Right renal pelvis (tissue), 4 donors: ENCODE measurements at regions not wholly inside any gene's neighbourhood (a gene's known extent, or its start where the extent isn't known, plus 50 kb on each side); places are given as distances from the start of the nearest gene placed in this dataset.

Experiments used
- DNase-seq, 4 donors: peaks; one replicate each; pipeline ENCODE4 v3.0.0-alpha.2; 2013; ENCODE audit warnings: low read depth in 4 of 4, low spot score in 3 of 4, missing footprints in 1 of 4

DNA sequence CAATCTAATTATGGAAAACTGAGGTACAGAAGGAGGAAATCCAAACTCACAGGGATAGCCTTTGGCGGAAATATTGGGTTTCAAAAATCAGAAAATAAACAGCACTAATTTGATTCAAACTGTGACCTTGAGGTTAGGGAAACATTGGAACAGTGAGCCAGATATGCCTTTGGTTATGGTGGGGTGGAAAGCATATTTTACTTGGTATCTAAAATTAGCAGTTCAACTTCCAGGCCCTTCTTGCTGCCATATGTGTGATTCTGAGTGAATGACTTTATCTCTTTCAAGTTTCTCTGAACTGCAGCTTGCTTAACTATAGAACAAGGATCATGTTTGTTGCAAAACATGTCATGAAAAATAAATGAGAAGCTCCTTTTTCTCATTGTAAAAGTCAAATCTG lies 240.9 kb upstream of the VEGFC start:
- DNase-seq: no peak

DNA sequence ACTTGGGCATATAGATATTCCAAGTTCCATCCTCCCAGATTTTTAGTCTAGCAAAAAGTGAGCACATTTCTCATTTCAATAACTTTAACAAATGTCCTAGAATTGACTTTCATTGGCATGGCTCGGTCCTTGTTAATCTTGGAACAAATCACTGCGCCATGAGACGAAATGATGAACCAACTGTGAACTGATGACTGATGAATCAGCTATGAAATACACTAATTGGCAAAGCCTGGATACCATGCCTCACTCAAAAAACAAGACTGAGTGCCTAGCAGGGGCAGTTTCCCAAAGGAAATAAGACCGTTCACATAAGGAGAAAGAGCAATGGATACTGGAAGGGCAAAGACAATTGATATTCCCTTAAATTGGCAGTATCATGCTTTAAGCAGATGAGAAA lies 248.6 kb upstream of the VEGFC start:
- DNase-seq: no peak

DNA sequence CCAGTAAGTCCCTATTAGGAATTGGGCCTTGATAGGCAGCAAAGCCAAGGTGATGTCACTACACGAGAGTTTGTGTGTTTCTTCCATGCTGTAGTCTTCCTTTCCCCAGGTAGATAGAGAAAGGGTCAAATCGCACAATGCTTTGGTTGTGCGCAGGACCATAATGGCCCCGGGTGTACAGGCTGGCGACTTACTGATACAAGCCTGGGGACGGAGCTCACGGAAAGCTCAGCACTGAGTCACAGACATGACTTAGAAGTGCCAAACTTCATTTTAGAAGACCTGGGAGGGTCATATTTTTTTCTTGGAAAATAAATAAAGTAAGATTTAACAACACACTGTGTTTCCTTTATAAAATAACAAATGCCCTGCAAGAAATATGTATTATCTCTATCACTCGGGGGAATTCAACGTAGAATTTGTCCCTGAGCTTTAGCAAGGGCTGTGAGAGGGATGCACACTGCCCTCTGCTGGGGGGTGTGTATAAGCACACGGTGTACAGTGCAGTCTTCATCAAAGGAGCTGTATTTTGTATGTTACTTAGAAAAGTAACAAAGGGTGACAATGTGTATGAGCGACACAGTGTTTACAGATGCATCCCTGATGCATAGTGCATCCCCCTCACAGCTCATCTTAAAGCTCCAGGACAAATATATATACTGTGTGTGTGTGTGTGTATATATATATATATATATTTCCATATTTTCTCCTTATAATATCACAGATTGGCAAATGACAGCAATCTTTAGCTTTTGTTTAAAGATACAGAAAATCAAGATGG lies 254.5 kb upstream of the VEGFC start:
- peak; percentile 28 to 55 (median 42) for DNase-seq

DNA sequence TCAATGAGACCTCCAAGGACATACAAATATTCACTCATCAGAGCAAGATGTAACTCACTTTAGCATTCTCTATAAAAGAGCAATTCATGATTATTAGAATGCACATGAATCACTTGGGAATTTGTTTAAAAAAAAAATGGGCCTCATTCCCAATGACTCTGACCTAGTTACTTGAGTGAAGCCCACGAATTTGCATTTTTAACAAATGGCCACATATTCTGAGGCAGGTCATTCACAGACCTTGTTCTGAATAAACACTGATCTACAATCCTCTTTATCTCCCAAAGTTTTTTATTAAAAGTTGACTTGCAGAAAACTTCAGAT lies 255.1 kb upstream of the VEGFC start:
- no peak for DNase-seq

DNA sequence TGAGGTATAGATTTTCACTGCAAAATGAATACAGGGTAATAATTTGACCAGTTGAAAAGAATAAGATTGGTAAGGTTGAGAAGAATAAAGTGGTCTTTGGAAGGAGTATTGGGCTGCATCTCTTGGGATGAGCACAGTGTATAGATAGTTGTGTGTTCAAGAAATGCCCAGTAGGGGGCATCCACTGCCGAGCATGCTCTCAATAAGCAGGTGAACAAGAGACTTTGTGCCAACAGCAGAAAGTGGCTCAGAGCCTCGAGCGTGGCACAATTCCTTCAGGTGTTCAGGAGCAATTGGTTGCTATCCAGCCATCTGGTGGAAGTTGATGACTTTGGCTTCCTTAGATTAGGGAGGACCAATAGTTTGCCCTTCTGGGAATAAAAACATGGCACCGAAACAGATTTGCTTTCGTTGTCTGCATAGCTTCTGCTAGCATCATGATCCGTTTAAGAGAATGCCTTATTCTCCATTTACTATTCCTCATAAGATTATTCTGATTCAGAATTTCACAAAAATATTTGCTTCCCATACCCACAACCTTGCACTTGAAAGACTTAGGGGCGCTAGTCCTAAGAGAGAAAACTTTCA lies 258.1 kb upstream of the NEIL3 start:
- no peak for DNase-seq

DNA sequence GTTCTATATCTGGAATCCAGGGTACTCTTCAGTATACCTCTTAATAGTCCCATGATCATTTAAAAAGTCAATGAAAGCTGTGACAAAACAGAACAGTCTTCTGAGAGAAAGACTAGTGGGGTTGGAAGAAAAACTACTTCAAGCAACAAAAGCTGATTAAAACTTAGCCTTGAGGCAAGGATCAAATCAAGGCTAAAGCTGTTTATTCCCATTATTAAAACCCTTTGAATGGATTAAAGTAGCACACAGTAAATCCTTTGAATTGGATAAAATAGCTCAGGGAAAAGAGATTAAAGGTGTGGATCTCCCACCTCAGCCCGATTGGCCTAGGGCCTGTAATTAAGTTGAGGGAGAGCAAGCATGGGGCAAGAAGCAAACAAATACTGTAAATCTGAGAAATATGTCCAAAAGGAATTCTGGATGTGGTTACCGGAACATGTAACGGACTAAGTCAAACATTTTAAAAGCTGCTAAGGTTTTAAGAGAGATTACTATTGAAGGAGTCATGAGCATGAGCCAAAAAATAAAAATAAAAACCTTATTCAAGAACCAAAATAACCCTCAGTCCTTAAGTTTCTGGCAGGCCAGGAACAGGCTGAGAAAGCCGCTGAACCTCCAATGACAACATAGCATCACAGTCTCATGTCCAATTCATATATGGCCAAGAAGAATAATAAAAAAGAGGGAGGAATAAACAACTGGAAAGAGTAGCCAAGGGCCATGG lies 257.3 kb upstream of the NEIL3 start:
- DNase-seq: peak in 1 of 4 donors; percentile 23

DNA sequence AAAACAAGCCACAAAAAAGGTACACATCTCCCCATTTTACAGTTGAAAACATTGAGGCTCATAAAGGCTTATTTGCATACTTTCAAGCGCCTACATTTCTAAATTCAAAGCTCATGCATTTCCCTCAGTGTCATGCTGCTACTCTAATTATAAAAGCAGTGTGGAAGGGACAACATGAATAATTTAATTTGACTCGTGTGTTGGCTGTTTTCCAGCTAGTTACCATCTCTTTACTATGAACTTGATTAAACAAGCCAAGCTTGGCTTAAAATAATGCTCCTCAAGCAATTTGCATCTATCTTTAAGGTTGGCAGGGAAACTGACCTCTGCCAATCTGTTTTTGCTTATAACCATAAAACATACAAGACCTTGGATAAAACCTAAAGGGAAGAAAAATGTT lies 252.5 kb upstream of the NEIL3 start:
- no peak for DNase-seq

DNA sequence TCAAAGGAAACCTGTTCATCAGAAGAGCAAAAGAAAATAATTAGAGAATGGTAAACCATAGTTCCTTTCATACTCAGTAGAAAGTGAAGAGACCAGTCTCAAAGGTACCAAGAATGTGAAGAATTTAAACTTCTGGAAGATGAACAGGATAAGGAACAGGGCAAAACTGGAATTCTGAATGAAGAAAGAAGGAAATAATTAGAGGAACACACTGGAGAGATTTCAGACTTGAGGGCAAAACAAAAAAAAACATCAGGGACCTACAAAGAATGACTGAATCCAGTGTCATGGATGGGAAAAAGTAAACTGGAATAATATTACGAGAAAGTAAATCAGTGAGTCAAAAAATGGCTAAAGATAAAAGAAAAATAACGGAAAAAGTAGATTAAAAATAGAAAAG lies 245.6 kb upstream of the NEIL3 start:
- DNase-seq: no peak

DNA sequence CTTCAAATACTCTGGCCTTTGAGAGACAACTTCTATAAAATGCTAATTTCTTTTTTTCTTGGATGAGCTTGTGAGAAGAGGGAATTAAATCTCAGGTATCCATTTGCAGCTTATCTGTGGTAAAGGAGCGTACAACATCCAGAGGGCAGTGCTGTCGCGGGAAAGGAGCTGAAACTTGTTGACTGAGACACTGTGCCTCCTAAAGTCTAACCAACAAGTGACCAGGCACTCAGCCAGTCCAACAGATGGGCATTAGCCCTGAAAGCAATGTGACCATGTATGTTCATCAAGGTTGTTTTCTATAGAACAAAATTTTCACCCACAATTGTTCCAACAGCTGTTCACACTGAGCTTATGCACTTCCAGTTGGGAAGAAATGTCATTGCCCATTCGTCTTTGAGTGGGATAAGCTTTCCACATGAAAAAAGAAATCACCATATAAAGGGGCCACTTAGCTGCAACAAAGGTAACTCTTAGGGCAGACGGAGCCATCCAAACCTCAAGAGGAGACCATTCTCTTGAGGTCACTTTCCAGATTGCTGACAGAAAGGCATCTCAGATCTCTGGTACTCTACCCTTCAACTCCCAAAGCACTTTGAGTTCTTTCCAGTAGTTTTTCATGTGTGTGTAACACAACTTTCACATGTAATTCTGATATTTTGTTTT lies 244.8 kb upstream of the NEIL3 start:
- DNase-seq: no peak

DNA sequence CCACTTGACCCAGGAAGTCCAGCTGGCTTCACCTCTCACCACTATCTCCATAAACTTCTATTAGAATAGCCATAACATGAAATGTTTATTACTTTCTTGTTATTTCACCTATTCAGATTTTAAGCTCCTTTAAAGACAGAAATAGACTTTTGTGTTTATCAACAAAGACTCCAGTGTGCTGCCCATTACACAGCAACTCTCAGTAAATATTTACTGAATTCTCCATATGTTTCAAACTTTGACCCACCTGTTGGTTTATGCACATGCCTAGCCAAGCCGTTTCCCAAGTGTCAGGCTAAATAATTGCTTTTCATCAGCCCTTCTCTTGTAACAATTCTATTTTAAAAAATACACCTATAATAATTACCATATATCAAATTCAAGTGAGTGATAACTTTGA lies 242.9 kb upstream of the NEIL3 start:
- DNase-seq: no peak

DNA sequence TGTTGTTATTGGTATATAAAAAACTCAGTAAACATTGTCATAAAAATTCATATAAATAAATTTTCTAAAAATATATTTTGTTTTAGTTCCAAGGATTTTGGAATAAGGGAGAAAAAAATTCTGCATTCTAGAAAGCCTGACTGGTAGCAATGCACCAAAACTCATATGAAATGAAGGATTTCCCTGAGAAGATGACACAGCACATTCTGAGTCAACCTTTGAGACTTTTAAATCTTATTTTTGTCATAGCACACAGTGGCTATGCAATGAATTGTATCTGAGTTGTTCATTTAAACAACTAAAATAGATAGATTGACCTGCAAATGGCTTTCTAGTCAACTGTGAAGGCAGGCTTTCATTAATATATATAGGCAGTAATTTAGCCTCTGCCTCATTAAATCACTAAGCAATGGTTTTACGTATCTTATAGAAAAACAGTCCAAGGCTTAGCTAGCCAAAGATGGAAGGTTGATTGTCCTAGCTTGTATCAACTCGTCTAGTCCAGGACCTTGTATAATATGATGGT lies 239.1 kb upstream of the NEIL3 start:
- no peak for DNase-seq

DNA sequence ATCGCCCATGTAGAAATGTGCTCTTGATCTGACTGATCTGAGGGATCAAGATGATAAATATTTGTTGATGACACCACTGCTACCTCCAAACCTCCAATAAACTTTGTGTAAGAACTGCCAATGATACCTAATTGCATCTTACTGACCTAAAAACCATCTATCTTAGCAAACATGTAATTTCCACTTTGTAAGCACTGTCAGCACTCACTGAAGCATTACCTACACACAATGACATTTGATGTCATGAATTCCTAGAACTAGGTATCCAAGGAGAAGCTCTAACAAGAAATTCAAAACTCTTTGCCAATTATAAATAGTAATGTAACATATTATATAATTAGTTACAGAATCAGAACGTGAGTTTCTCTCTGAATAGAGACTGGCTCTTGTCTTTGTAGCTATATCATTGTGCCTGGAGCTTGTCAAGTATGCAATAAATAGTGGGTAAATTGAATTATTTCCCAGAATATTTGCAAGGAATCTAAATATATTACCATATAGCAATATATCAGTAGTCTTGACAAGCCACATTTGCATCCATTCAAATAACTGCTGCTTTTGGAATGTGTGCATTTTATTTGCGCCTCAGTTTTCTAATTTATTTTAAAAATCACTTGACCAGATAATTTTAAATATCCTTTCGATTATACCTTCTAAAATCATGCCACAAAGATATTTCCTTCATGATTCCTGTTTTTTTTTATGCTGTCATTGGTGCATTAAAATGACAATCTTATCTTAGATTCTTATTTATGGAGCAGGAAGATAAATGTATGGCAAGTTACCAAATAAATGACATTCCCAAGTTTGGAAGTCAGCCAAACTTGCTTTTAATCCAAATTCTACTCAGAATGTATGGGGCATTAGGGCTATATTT lies 232.3 kb upstream of the NEIL3 start:
- no peak for DNase-seq

DNA sequence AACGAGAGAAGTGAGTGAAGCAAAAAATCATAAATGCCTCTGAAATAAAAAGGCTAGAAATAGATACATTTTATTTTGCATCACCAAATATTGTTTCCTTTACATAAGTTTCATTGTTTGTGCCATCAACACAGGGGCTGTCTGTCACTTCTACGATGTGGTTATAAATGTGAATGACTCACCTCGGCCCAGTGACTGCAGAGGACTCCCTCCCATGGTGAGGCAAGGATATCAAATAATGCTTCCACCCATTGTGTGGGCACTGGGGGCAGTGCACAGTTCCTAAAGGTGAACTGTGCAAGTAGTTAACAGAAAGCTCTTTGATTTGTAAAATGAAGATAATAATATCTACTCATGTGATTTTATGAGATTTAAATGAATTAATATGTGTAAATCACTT lies 230.3 kb upstream of the NEIL3 start:
- DNase-seq: no peak

DNA sequence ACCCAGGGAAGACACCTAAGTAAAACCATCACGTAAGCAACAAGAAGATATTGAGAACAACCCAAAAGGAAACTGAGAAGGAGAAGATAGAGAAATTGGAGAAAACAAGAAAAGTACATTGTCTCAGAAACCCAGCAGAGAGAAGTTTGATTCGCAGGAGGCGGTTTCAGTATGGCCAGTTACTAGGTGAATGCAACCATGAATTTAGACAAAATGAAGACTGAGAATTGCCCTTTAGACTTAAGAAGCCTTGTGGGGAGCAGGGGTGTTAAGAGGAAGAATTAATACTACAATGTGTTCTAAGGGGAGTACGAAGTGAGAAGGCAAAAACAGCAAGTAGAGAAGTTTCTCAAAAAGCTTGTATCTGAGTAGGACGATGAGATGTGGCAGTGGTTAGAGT lies 229.3 kb upstream of the NEIL3 start:
- DNase-seq: no peak

DNA sequence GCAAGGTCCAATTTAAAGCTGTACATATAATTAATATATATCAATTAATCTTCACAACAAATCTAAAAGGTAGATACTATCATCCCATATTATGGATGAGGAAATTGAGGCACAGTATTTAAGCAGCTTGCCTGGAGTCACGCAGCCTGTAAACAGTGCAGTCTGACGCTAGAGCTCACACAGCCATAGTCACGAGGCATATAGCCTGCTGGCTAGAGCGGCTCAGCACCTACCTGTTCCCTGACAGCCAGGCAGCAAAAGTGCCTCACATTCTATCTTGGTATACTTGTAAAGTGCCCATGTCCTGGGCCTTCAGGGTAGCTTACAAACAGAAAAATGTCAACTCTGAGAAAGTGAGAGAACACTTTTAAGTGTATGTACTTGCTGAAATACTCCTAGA lies 222.6 kb upstream of the NEIL3 start:
- DNase-seq: no peak

DNA sequence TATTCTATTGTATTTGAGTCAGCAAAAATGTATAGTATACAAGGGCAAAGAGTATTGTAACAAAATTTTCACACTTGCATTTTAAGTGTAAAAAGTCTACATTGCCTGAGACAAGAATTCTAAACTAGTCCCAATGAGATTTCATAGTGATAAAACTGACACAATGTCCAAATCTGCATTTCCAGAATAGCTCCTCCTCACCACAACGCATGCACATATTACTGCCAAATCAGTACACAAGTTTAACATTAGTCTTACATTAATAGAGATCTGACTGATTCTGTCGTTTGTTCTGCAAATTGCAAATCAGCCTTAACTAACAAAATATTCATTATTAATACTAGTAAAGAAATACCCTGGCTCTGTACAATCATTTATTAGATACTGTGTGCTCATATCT lies 222.2 kb upstream of the NEIL3 start:
- no peak for DNase-seq

DNA sequence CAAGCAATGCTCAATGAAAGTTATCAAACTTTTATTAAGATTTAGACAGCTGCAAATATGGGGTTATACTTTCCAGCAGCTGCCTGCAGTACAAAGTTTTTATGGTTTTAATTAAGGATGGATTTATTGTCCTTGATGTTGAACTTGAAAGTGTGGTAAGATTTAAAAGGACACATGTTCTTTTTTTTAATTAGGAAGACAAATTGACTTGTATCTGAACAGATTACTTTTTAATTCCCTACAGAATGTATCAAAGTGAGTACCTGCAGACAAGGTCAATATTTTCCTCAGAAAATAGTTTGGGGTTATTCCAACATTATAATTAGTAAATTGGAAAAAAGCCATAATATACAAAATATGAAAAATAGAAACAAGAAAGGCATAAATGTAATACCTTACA lies 218.2 kb upstream of the NEIL3 start:
- no peak for DNase-seq

DNA sequence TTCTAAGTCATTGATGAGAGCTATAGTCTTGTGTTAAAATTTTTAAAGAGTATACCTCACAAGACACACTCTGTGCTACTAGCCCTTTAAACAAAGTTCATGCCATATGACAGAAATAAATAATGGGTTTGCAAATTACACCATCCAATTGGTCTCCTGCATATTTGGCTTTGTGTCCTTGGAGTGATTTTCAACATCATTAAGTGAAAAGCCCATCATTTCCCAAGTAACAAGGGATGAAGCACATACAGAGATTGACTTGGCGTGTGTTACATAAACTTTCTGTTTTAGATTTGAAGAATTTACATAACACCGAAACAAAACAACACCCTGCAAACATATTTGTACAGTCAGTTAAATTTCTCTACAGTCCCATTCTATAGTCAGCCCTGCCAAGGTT lies 216.9 kb upstream of the NEIL3 start:
- DNase-seq: no peak

DNA sequence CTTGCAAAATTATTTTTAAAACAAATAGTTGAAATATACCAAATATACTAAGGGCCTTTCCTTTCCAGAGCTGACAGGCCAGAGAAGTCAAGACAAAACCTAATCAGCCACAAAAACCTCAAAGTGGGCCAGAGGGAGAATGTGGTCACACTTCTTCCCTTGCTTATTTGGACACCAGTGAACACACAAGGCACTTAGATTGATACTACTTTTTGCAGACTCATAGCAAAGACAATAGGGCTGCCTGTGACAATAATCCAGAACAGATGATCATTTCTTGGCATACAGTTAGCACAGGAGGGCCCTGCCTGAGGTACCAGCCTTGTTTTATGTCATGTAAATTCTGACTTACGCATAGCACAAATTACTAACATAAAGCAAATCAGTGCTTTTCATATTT lies 215.7 kb upstream of the NEIL3 start:
- no peak for DNase-seq

DNA sequence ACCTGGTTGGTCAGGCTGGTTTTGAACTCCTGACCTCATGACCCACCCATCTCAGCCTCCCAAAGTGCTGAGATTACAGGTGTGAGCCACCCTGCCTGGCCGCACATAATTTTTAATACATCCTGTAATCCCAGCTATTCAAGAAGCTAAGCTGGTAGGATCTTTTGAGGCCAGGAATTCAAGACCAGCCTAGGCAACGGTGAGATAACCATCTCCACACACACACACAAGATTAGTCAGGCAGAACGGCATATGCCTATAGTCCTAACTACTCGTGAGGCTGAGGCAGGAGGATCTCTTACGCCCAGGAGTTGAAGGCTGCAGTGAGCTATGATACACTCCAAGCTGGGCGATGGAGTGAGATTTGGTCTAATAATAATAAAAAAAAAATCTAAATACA lies 212.4 kb upstream of the NEIL3 start:
- DNase-seq: no peak
